Umbilical cord (tissue), 1 donor: ENCODE measurements at regions not wholly inside any gene's neighbourhood (a gene's known extent, or its start where the extent isn't known, plus 50 kb on each side); places are given as distances from the start of the nearest gene placed in this dataset.
A peak's percentile ranks its signal among the peaks of the same experiment; 100 is the strongest.
"Not testable (repeated sequence)": the region's sequence is repeated elsewhere in the genome, so short reads cannot be mapped to it uniquely, and the experiment has no call there.

ENCODE experiments used
- DNase-seq: peaks from one replicate; pipeline ENCODE4 v3.0.0-alpha.2; 2015; ENCODE audit warnings: low spot score

DNA sequence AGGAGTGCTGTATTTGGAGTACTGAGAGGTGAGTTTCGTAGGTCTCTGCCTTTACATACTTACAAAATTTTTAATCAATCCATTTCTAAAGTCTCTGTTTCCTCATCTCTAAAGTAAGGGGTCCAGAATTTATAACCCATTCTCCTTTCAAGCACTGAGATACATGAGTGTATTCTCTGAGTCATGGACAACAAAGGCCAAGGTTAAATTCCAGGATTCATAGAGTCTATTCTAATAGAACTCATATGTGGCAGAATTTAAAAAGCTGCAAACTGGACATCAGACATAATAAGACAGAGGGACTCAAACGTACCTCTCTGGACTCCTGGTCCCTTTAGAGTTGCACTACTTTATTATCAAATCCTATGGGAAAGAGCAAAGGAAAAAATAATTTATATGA lies 112.5 kb upstream of the SLIT3 start:
- no peak for DNase-seq

DNA sequence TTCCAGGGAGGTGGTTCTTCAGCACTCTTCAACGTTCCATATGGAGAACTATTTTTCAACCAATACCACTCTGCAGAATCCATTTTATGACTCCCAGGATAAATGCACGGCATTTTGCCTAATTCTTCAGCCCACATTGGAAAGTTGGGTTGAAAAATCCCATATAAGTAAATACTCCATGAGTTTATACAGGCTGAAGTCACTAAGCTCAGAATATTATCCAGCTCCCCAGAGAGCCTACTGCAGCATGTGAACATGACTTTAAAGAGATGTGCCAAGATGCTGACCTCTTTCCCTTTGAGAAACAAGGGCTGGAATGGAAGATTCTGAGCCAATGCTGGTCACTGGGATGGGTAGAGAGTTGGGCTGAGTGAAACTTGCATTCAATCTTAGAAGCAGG lies 111.9 kb upstream of the SLIT3 start:
- peak; percentile 95 for DNase-seq

DNA sequence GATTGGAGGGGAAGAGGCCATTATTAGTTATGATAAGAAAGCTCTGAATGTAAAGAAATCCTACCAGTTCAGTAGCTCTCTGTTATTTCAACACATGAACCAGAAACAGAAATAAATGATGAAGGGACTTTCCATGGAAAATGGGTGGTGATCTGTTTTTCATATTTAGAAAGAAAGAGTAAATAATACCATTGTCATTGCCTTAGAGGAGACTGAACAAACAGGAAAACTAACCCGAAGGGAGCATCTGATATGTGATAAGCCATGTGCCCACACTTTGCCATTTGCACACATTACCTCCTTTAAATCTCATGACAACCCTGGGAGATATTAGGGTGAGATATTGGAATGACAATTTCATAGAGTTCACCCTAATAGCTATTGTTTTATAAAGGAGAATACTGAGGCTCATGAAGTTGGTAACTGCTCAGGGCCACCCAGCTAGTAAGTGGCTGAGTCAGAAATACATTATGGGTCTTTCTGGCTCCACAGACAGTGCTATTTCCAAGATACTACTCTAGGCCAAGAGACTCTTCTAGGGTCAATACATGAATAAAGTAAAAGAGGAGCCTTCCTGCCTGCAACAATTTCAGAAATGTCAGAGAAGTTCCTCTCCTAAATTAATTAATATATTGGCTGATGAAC lies 111.0 kb upstream of the SLIT3 start:
- peak; percentile 28 for DNase-seq

GRCh38 chr5:169410996-169411783 lies 110.3 kb upstream of the SLIT3 start:
- DNase-seq = peak; percentile 94

GRCh38 chr5:169408731-169409130 lies 107.8 kb upstream of the SLIT3 start:
- no peak for DNase-seq

GRCh38 chr5:169408171-169408570 lies 107.2 kb upstream of the SLIT3 start:
- no peak for DNase-seq

GRCh38 chr5:169404223-169404622 lies 103.3 kb upstream of the SLIT3 start:
- DNase-seq = no peak

DNA sequence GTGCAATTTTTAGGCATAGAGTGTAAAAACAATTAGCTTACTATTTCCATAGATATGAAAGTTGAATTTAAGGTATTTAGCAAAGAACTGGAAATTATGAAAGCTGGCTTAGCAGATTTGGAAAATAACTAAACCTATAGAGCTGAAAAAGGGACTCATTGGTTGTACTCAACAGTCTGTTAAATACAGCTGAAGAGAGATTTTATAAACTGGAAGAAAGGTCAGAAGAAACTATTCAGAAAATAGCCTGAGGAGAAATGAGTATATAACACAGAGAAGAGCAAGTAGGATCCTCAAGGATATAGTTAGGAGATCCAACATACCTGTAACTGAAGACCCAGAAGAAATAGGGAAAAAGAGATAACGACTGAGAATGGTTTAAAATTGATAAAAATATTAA lies 97.6 kb upstream of the SLIT3 start:
- no peak for DNase-seq

- no peak for DNase-seq
These were observed 94.2 kb upstream of the SLIT3 start for GRCh38 chr5:169395136-169395535.

DNA sequence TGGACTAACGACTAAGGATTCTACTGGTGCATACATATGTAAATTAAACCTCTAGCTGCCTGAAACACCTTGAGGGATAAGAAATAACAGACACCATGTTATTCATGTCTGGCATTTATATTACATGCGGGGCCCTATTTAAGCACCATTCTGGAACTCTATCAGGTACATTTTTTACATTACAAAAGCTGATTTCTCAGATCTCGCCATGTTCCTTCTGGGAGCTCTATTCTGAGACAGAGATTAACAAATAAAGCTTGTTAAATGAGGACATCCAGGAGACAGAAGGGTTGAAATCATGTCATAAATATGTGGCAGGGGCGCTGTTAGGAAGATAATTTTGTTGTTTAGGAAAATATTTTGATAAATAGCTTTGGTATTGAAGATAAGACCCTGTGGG lies 93.4 kb upstream of the SLIT3 start:
- no peak for DNase-seq

DNA sequence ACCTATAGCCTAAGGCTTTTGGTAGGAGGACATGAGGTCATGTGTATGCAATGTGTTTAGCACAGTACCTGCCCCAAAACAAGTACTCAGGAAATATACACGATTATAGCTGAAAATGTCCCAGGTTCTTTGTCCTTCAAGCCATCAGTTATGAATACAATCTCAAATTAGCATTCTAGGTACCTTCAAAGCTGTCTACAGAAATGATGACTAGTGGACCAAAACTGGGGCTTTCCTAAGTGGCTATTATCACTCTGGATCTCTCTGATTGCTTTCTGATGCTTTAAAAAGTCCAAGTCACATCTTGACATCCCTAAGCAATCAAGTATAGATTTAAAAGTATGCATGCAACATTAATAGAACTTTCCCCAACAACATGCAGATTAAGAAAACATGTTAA lies 93.0 kb upstream of the SLIT3 start:
- DNase-seq = no peak

GRCh38 chr5:169390265-169390664 lies 89.3 kb upstream of the SLIT3 start:
- DNase-seq = no peak

GRCh38 chr5:169389318-169389717 lies 88.4 kb upstream of the SLIT3 start:
- DNase-seq = no peak

GRCh38 chr5:169385636-169386035 lies 84.7 kb upstream of the SLIT3 start:
- no peak for DNase-seq

- DNase-seq = peak; percentile 6
These were observed 83.7 kb upstream of the SLIT3 start for GRCh38 chr5:169384661-169385060.

DNA sequence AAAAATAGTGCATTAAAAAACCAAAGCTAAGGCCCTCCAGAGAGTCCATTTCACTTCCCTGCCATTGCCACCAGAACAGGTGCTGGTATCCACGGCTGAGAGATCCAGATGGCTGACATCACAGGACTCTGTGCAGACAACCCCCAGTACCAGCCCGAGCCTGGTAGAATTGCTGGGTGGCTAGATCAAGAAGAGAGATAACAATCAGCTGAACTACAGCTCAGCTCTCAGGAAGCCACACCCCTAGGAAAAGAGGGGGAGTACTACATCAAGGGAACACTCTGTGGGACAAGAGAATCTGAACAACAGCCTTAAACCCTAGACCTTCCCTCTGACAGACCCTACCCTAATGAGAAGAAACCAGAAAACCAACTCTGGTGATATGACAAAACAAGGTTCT lies 73.8 kb upstream of the SLIT3 start:
- DNase-seq = no peak

- DNase-seq = no peak
These were observed 73.2 kb upstream of the SLIT3 start for GRCh38 chr5:169374111-169374510.

DNA sequence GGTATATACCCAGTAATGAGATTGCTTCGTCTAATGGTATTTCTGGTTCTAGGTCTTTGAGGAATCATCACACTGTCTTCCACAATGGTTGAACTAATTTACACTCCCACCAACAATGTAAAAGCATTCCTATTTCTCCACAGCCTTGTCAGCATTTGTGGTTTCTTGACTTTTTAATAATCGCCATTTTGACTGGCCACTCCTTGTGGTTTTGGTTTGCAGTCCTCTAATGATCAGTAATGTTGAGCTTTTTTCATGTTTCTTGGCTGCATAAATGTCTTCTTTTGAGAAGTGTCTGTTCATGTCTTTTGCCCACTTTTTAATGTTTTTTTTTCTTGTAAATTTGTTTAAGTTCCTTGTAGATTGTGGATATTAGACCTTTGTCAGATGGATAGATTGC lies 70.9 kb upstream of the SLIT3 start:
- DNase-seq = not testable (repeated sequence)

GRCh38 chr5:169369130-169369529 lies 68.2 kb upstream of the SLIT3 start:
- DNase-seq = no peak

- no peak for DNase-seq
These were observed 66.9 kb upstream of the SLIT3 start for GRCh38 chr5:169367861-169368260.

DNA sequence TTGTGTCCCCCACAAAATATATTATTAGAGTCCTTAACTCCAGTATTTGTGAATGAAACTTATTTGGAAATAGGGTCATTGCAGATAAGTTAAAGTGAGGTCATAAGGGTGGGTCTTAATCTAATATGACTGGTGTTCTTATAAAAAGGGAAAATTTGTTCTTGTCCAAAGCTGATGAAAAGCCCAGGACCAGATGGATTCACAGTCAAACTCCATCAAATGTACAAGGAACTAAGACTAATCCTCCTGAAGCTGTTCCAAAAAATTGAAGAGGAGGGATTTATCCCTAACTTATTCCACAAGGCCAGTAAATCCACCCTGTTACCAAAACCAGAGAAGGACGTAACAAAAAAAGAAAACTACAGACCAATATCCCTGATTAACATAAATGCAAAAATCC lies 56.4 kb upstream of the SLIT3 start:
- DNase-seq = peak; percentile 91

DNA sequence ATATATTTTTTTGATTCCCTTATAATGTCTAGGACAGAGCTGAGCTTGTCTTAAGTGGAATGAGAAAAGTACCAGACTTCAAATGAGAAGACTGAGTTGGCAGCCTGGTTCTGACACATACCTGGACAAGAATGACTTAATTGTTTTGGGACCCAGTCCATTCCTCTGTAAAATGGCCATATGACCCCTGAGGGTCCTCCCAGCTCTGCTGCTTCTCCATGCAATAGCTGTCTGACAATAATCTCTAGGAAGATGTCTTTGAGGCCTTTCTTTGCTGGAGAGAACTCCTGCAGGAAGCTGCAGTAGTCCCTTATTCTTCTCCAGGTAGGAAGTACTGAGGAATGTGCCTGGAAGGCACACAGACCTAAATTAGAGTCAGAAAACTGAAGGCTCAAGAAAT lies 55.9 kb upstream of the SLIT3 start:
- peak; percentile 22 for DNase-seq

DNA sequence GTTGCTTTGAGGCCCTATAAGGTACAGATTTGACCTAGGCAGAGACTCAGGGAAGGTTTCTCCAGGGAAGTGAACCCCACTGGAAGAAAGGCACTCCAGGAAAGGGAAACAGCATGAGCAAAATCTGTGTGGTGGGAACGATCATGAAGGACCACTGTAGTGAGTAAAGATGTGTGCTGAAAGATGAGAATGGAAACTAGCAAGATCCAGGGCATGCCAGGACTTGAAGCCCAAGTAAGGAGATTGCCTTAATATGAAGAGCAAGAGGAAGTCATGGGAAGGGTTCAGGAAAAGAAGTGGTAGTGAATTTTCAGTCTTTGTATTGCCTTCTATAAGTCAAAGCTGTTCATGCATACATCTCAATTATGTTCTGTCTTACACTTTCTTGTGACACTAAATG lies 55.2 kb upstream of the SLIT3 start:
- no peak for DNase-seq

GRCh38 chr5:169354921-169355320 lies 54.0 kb upstream of the SLIT3 start:
- DNase-seq = no peak
